NCI-H2196 (cell line): ENCODE measurements at regions not wholly inside any gene's neighbourhood (a gene's known extent, or its start where the extent isn't known, plus 50 kb on each side); places are given as distances from the start of the nearest gene placed in this dataset.
"Not testable (repeated sequence)": the region's sequence is repeated elsewhere in the genome, so short reads cannot be mapped to it uniquely, and the experiment has no call there.

Source experiments
- DNase-seq: peaks from one replicate; lab custom pipeline; 2025; ENCODE audit not compliant: unreplicated experiment; lab: John Stamatoyannopoulos, UW

DNA sequence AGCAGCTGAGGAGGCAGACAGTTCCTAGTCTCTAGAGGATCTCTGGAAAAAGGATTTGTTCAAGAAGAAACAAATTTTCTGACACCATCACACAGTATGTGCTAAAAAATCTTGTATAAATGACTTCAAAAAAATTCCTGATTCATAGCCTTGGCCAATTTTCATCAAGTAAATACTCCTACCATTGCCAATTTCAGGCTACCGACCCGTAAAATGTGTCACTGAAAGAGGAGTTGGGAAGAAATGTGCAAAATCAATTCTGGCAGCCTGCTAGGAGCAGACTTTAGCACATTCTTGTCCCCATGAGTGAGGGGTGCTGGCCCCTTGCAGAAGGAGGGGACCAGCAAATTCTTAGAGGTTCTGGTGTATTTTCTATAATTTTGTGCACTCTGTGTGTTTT lies 109.4 kb downstream of the TMEM30B start:
- no peak for DNase-seq

DNA sequence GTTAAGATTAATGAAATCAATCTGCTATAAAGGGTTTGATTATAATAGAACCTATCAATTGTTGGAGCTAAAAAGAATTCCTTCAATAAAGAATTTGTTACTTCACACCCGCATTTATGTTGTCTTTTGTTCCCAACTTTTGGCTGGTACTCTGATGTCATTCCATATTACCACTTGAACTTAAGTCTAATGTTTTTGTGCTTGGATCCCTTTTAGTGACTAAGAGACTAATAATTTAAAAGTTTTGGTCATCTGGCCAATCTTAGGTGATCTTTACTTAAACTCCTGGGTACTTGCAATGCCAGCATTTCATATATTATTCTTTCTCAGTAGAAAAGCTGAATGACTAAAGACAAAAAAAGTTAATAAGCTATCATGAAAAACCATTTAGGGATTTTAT lies 113.0 kb downstream of the TMEM30B start:
- no peak for DNase-seq

GRCh38 chr14:61167642-61168041 lies 113.5 kb downstream of the TMEM30B start:
- no peak for DNase-seq

DNA sequence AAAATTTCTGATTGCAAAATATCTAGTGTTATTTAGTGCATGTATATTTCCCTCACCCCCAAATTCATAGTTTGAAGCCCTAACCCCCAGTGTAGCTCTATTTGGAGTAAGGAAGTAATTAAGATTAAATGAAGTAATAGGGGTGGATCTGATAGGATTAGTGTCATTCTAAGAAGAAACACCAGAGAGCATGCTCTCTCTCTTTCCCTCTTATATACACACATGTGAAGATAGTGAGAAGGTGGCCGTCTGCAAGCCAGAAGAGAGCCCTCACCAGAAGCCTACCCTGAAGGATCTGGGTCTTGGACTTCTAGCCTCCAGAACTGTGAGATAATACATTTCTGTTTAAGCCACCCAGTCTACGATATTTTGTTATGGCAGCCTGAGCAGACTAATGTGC lies 120.3 kb downstream of the TMEM30B start:
- DNase-seq: no peak

GRCh38 chr14:61154641-61155040 lies 126.5 kb downstream of the TMEM30B start:
- no peak for DNase-seq

DNA sequence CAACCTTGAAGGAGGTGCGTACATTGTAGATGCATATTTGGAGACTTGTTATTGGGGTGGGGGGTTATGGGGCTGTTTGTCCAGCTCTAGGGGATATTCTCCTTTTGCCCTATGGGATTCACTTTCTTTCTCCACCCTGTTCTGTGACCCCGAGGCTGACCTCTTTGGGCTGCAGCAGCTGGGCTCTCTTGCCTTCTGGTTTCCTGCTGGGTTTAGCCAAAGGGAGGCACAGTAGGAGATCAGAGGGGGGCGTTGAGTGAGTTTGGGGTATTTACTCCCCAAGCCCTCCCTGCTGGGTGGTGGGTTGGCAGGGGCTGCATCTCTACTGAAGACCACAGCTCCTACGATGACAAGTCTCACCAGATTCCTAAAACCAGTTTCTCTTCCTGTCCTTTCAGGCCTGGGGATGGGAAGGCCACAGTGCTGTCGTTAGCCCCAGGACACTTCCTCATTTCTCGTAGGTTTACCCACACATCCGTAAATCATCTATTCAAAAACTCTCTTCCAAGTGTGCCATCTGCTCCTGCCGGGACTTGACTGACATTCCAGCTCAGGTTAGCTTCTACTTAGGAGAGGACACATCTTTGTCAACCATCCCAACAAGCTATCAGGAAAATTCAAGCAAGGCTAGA lies 127.1 kb downstream of the TMEM30B start:
- DNase-seq: no peak

DNA sequence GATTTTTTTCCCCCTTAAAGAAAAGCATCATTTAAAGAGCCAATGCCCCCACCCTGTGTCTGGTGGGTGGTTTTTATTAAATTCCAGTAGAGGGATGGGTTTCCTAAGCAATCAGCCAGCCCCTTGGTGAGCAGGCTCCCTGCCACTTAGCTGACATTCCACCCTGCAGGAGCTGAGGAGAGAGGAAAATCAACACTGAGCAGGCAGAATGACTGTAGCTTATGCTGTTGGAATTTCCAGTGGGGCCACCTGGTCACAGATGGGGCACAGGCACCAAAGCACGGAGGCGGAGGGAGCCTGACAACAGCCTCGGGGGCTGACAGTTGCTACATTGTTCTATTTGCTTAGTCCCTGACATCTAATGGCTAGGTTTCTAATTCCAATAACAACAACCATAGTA lies 127.7 kb downstream of the TMEM30B start:
- DNase-seq: no peak

DNA sequence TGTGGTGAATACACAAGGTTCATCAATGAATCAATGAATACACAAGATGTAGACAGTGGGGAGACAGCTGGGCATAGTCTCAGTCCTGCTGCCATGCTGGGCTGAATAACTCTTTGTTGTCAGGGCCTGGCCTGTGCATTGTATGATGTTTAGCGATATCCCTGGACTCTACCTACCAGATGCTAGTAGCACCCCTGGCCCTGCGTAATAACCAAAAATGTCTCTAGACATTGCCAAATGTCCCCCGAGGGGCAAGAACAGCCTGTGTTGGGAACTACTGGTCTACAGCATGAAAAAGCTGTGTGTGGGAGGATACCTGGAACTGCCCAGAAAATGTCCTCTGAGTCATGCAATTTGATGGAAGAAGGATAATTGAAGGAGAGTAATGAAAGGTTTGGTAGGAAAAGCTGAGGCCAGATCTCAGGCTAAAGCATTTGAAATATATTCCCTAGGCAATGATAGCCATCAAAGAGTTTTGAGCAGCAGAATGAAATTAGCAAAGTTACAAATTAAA lies 128.2 kb downstream of the TMEM30B start:
- DNase-seq: no peak

DNA sequence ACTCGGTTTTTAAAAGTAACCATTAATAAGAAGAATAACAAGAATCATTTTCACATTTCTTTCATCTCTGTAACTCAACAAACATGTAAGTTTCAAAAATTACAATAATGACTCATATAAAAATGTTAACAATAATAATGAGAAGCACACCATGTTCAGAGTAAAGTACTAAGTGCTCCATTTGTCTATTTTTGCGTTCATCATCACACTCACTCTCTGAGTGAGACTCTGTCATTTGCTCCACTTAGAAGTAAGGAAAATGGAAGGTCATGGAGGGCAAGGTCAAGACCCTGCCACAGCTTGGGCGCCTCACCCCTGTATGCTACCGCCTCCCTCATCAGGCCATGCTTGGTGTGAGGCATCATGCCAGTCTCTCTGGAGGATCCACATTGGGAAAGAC lies 129.9 kb downstream of the TMEM30B start:
- no peak for DNase-seq

DNA sequence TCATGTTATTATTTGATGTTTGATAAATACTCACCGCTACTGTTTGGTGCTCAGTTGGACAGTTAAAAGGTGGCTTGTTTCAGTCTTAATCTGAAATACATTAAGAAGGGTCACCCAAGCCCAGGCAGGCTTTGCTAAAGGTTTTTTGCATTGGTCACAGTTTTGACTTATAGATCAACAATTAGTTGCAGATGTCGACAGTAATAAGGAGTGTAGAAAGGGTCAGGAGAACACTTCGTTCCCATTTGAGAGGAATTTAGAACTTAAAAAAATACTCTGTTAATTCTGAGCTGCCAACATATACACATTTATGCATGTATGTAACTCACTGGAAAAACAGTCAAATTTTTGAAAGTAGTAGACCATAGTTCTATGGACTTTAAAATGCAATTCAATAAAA lies 130.3 kb downstream of the TMEM30B start:
- DNase-seq: no peak

DNA sequence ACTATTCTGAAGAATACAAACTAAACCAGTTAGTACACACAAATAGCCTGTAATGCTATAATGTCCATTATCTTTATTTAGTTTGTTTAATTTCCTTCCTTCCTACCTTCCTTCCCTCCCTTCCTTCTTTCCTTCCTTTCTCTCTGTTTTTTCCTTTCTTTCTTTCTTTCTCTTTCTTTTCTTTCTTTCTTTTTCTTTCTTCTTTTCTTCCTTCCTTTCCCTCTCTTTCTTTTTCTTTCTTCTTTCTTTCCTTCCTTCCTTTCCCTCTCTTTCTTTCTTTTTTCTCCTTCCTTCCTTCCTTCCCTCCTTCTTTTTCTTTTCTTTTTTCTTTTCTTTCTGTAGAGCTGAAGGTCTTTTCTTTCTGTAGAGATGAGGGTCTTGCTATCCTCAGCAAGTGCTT lies 131.2 kb downstream of the TMEM30B start:
- no peak for DNase-seq

DNA sequence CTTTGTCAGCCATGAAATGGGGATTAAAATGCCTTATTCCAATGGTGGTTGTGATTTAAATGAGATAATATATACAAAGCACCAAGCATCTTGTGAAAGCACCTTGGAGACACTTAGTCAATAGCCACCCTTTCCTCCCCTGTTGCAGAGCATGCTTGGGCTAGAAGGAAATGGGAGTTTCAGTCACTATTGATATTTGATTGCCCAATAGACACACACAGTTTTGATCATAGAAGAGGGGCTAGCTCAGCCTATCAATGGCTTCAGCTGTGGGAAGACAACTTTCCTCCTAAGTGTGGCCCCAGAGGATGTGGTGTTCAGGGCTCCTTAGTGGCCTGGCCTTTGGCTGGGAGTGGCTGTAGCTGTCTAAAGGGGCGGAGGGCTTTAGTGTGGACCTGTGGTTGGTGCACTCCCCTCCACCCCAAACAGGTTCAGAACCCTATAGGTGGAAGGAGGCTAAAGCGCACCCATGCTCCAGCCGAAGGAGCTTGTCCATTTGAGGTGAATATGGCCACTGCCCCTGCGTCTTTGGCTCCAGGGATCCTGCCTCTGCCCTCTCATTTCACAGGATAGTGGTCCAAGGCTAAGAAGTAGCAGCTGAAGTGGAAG lies 132.3 kb downstream of the TMEM30B start:
- no peak for DNase-seq

GRCh38 chr14:61147831-61148549 lies 133.1 kb downstream of the TMEM30B start:
- DNase-seq: peak; percentile 71

DNA sequence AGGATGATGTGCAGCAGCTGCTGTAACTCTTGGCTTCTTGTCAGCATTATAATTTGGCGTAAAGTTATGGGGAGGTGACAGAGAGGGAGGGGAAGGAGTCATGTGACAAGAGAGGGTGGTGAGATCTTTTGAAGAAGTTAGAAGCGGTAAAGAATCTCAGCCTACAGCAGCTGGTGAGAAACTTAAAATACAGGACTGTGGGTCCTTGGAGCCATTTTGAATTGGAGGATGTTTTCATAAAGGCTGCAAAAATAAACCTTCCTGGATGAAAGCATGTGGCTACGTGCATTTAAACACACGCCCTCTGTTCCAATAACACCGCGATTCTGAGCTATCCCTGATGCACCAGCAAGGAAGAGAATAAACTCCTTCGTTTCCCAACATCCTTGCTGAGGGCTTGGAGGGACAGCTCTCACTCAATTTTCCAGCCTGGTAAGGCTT lies 133.7 kb downstream of the TMEM30B start:
- no peak for DNase-seq

GRCh38 chr14:61146899-61147298 lies 134.2 kb downstream of the TMEM30B start:
- no peak for DNase-seq

- DNase-seq: peak; percentile 21
Observed at GRCh38 chr14:61145903-61146481, 135.1 kb downstream of the TMEM30B start.

DNA sequence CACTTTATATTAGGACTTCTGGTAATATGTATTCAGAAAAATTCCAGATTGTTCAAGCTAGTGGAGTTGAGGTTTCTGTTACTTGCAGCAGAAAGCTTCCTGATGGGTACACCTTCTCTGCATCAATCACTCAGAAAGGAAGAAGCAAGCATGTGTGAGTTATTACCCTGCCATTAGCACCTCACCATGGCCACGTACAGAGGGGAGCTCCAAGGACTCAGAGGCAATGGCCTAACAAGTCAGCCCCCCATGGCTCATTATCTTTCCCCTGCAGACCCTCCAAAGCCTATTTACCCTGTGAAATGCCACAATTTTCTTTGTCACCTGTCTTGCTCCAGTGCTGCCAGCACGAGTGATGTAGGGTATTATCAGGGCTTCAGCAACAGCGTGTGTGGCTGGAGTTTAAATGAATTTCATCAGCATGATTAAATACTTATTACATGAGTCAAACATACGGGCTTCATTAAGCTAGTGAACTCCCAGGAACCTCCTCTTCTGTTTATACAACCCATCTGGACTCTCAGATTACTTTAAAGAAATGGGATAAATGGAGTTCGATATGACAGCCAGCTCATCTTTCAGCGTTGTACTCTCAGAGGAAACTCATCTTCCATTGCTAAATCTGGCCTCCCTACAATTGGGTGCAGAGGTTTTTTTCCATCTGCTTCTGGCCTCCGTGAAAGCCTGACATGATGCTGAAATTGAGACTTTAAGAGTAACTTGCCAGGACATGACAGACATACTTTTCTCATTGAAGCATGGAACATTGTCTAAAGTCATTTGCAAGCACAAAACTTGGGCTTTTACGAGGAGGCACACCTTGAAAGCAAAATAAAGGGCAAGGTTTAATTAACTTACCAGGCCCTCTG lies 135.9 kb downstream of the TMEM30B start:
- no peak for DNase-seq

- DNase-seq: not testable (repeated sequence)
Observed at GRCh38 chr14:61144117-61145033, 136.8 kb downstream of the TMEM30B start.

DNA sequence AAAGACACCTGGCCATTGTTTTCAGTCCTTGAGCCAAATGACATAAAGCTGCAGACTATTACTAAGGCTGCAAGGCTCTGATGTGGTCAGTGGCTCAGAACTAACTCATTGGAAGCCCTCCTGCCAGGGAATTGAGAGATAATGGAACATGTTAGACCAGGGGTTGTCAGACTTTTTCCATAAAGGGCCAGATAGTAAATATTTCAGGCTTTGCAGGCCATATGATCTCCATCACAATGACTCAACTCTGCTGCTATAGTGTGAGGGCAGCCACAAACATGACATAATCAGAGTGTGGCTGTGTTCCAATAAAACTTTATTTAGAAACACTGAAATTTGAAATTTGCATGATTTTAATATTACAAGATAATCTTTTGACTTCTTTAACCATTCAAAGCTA lies 140.3 kb downstream of the TMEM30B start:
- no peak for DNase-seq

DNA sequence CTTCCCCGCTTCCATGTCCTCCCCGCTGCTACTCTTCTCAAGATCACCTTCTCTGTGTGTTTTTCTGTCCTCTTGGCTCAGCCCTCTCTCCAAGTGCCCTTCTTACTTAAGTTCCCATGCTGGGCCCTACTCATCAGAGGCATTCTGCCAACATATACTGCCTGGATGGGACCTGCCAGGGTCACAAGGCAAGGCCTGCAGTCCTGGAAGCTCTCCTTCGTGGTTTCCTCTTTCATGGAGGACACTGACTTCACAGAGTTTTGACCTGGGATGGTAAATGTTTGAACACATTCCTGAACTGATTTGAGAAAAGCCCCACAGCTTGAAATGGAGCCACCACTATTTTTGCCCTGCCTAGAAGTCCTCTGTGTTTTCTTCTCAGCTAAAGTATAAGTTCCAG lies 140.9 kb downstream of the TMEM30B start:
- no peak for DNase-seq
